ENCODE measurements at regions not wholly inside any gene's neighbourhood (a gene's known extent, or its start where the extent isn't known, plus 50 kb on each side); places are given as distances from the start of the nearest gene placed in this dataset.

DNA sequence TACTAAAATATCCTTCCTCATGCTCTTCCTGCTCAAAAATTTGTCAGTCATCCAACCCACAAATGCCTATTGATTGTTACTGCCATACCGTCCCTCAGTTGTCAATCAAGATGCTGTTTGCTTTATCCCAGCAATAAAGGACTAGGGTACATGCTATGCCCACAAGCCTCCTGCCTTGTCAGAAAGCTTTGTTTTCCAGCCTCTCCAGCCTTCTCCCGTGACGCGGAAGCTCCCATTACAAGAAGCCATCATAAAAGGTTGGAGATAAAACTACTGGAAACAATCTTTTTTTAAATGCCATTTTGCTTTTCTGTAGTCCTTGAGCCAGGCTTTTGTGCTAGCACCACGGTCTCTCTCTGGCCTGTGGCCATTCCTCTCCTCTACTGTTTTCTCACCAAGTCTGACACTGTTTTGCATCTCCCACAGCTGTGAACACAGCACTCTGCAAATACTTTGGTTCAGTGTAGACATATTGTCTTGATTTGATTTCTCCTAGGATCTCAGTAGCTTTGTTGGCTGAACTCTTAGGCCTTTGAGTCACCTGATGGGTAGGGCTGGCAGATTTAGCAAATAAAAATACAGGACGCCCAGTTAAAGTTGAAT lies 495.7 kb upstream of the JARID2 start:
- no peak overlapping the region for H3K4me2 ChIP-seq
- H3F3A ChIP-seq (replicated peaks; ENCODE audit: insufficient read depth): no peaks in the 10 kb centered on the region
- no peaks in the 10 kb centered on the region for H3K79me2 ChIP-seq (ENCODE audit: insufficient read depth)
- H3K4me3 ChIP-seq (ENCODE audit: low read depth in 2 of 2, low read length in 1 of 2): no peak overlapping the region
- no peaks in the 10 kb centered on the region for H3K9me3 ChIP-seq
- H3K36me3 ChIP-seq (replicated peaks in 1 of 2; ENCODE audit: control insufficient read depth in 1 of 2, insufficient read depth in 2 of 2, low read length in 1 of 2): no peaks in the 10 kb centered on the region
- no peak overlapping the region for H2AFZ ChIP-seq (ENCODE audit: low read depth)
- DNase-seq: no peak
- H4K20me1 ChIP-seq (ENCODE audit: insufficient read depth): no peaks in the 10 kb centered on the region
- ChIA-PET POLR2A (no interaction called here), CTCF (interaction anchor here (1.0 kb wide), 1 partner anchor 539 kb away, joined by 3 read pairs; no protein-coding TSS in a partner anchor)
- no peak overlapping the region for H3K27ac ChIP-seq (ENCODE audit: low read depth in 2 of 2, low read length in 1 of 2)
- no peak for TF ChIP-seq NRF1 (IDR thresholded peaks at IDR 0.05; ENCODE audit: low read depth, low read length)
- no peak for TF ChIP-seq RXRA (IDR thresholded peaks at IDR 0.05; ENCODE audit: borderline replicate concordance, low read depth)
- TF ChIP-seq SMC3 (IDR thresholded peaks at IDR 0.05; ENCODE audit: low read depth, low read length): no peak
- TF ChIP-seq, protein P1, sequence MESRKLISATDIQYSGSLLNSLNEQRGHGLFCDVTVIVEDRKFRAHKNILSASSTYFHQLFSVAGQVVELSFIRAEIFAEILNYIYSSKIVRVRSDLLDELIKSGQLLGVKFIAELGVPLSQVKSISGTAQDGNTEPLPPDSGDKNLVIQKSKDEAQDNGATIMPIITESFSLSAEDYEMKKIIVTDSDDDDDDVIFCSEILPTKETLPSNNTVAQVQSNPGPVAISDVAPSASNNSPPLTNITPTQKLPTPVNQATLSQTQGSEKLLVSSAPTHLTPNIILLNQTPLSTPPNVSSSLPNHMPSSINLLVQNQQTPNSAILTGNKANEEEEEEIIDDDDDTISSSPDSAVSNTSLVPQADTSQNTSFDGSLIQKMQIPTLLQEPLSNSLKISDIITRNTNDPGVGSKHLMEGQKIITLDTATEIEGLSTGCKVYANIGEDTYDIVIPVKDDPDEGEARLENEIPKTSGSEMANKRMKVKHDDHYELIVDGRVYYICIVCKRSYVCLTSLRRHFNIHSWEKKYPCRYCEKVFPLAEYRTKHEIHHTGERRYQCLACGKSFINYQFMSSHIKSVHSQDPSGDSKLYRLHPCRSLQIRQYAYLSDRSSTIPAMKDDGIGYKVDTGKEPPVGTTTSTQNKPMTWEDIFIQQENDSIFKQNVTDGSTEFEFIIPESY (IDR thresholded peaks at IDR 0.05; ENCODE audit: borderline replicate concordance, low read depth): no peak
- TF ChIP-seq, protein P2, sequence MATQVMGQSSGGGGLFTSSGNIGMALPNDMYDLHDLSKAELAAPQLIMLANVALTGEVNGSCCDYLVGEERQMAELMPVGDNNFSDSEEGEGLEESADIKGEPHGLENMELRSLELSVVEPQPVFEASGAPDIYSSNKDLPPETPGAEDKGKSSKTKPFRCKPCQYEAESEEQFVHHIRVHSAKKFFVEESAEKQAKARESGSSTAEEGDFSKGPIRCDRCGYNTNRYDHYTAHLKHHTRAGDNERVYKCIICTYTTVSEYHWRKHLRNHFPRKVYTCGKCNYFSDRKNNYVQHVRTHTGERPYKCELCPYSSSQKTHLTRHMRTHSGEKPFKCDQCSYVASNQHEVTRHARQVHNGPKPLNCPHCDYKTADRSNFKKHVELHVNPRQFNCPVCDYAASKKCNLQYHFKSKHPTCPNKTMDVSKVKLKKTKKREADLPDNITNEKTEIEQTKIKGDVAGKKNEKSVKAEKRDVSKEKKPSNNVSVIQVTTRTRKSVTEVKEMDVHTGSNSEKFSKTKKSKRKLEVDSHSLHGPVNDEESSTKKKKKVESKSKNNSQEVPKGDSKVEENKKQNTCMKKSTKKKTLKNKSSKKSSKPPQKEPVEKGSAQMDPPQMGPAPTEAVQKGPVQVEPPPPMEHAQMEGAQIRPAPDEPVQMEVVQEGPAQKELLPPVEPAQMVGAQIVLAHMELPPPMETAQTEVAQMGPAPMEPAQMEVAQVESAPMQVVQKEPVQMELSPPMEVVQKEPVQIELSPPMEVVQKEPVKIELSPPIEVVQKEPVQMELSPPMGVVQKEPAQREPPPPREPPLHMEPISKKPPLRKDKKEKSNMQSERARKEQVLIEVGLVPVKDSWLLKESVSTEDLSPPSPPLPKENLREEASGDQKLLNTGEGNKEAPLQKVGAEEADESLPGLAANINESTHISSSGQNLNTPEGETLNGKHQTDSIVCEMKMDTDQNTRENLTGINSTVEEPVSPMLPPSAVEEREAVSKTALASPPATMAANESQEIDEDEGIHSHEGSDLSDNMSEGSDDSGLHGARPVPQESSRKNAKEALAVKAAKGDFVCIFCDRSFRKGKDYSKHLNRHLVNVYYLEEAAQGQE (IDR thresholded peaks at IDR 0.05; ENCODE audit: low read depth, low read length): no peak
- no peak for TF ChIP-seq YY1 (IDR thresholded peaks at IDR 0.05; ENCODE audit: low read depth)
- 65% methylated on average over 6 of the region's 6 CpGs for WGBS (ENCODE audit: low lambda C conversion rate)
- H3K9me2 ChIP-seq: no peaks in the 10 kb centered on the region
- no peaks in the 10 kb centered on the region for H3K27me3 ChIP-seq (ENCODE audit: insufficient read depth)
- no peak overlapping the region for H3K9ac ChIP-seq
- H3K4me1 ChIP-seq (ENCODE audit: control insufficient read depth in 1 of 2, insufficient read depth in 2 of 2, low read depth in 1 of 2, low read length in 1 of 2): no peaks in the 10 kb centered on the region

DNA sequence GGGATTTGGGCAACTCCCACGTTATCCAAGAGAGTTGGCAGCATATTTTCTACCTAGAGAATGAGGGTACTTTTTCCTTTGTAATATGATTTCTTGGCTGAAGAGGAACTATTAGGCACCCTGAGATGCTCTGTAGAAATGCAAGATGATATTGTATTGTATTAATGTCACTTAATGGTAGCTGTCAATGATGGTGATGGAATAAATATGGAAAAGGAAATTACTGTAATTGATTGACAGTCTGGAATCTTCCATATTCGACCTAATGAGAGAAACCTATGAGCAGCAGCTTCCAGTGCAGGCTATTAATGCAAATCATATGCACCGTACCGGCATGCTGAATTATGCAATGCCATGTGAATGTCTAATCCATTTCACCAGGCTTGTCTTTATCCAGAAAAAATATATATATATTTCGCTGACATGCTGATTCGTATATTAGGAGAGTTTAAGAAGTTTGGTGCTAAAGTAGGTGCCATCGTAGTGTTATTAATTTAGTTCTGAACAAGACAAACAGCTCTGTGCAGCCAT lies 494.2 kb upstream of the JARID2 start:
- POLR2A ChIA-PET: no interaction called here
- TF ChIP-seq GATA2 (CRISPR knock-in tag; IDR thresholded peaks at IDR 0.05) (no peak), TCF12 (IDR thresholded peaks at IDR 0.05) (no peak), CHD2 (IDR thresholded peaks at IDR 0.05; ENCODE audit: low read length, partially characterized antibody) (no peak), RAD21 (IDR thresholded peaks at IDR 0.05; ENCODE audit: low read length) (no peak), RFX5 (IDR thresholded peaks at IDR 0.05; ENCODE audit: low read length) (no peak)
- TF ChIP-seq, protein P3, sequence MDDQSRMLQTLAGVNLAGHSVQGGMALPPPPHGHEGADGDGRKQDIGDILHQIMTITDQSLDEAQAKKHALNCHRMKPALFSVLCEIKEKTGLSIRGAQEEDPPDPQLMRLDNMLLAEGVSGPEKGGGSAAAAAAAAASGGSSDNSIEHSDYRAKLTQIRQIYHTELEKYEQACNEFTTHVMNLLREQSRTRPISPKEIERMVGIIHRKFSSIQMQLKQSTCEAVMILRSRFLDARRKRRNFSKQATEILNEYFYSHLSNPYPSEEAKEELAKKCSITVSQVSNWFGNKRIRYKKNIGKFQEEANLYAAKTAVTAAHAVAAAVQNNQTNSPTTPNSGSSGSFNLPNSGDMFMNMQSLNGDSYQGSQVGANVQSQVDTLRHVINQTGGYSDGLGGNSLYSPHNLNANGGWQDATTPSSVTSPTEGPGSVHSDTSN (IDR thresholded peaks at IDR 0.05): no peak
- TF ChIP-seq, protein P4, sequence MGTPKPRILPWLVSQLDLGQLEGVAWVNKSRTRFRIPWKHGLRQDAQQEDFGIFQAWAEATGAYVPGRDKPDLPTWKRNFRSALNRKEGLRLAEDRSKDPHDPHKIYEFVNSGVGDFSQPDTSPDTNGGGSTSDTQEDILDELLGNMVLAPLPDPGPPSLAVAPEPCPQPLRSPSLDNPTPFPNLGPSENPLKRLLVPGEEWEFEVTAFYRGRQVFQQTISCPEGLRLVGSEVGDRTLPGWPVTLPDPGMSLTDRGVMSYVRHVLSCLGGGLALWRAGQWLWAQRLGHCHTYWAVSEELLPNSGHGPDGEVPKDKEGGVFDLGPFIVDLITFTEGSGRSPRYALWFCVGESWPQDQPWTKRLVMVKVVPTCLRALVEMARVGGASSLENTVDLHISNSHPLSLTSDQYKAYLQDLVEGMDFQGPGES (IDR thresholded peaks at IDR 0.05; ENCODE audit: low read depth, low read length): no peak
- TF ChIP-seq, protein P5, sequence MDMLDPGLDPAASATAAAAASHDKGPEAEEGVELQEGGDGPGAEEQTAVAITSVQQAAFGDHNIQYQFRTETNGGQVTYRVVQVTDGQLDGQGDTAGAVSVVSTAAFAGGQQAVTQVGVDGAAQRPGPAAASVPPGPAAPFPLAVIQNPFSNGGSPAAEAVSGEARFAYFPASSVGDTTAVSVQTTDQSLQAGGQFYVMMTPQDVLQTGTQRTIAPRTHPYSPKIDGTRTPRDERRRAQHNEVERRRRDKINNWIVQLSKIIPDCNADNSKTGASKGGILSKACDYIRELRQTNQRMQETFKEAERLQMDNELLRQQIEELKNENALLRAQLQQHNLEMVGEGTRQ (IDR thresholded peaks at IDR 0.05; ENCODE audit: borderline replicate concordance, low read depth, low read length): no peak
- TF ChIP-seq, protein P6, sequence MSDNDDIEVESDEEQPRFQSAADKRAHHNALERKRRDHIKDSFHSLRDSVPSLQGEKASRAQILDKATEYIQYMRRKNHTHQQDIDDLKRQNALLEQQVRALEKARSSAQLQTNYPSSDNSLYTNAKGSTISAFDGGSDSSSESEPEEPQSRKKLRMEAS (IDR thresholded peaks at IDR 0.05; ENCODE audit: low read depth): no peak
- TF ChIP-seq, protein P1 (IDR thresholded peaks at IDR 0.05; ENCODE audit: borderline replicate concordance, low read depth): no peak

More for the DNA sequence above, 494.2 kb upstream of the JARID2 start:
- no peak for DNase-seq
- 55% methylated on average over 7 of the region's 7 CpGs for WGBS (ENCODE audit: low lambda C conversion rate)
- no peaks in the 10 kb centered on the region for H4K20me1 ChIP-seq (ENCODE audit: insufficient read depth)
- no peak overlapping the region for H2AFZ ChIP-seq (ENCODE audit: low read depth)
- CTCF ChIA-PET: no interaction called here
- H3K9me2 ChIP-seq: no peaks in the 10 kb centered on the region
- H3K36me3 ChIP-seq (replicated peaks in 1 of 2; ENCODE audit: control insufficient read depth in 1 of 2, insufficient read depth in 2 of 2, low read length in 1 of 2): no peaks in the 10 kb centered on the region
- H3K4me2 ChIP-seq: no peak overlapping the region
- no peaks in the 10 kb centered on the region for H3K4me1 ChIP-seq (ENCODE audit: control insufficient read depth in 1 of 2, insufficient read depth in 2 of 2, low read depth in 1 of 2, low read length in 1 of 2)
- H3K4me3 ChIP-seq (ENCODE audit: low read depth in 2 of 2, low read length in 1 of 2): no peak overlapping the region
- H3F3A ChIP-seq (replicated peaks; ENCODE audit: insufficient read depth): no peaks in the 10 kb centered on the region
- no peaks in the 10 kb centered on the region for H3K9me3 ChIP-seq
- no peak overlapping the region for H3K9ac ChIP-seq
- H3K79me2 ChIP-seq (ENCODE audit: insufficient read depth): no peaks in the 10 kb centered on the region
- no peaks in the 10 kb centered on the region for H3K27me3 ChIP-seq (ENCODE audit: insufficient read depth)
- H3K27ac ChIP-seq (ENCODE audit: low read depth in 2 of 2, low read length in 1 of 2): no peak overlapping the region

Data from SK-N-SH (cell line).